Central memory CD8-positive, alpha-beta T cell (primary cell): ENCODE measurements at regions not wholly inside any gene's neighbourhood (a gene's known extent, or its start where the extent isn't known, plus 50 kb on each side); places are given as distances from the start of the nearest gene placed in this dataset.
"Not testable (repeated sequence)": the region's sequence is repeated elsewhere in the genome, so short reads cannot be mapped to it uniquely, and the experiment has no call there.

Source experiments
- ATAC-seq: fragments of 150-1000 bp; cut with Tn5 transposase; replicated peaks from 2 replicates; pipeline ENCODE4 v1.10.0; 2022; ENCODE audit warnings: mild to moderate bottlenecking, moderate FRiP score, moderate number of reproducible peaks; ENCODE audit not compliant: poor library complexity, severe bottlenecking; ENCODE audit errors: extremely low read depth
- DNase-seq, 2 donors: peaks; one replicate each; pipeline ENCODE4 v3.0.0; 2021; ENCODE audit warnings: low spot score in 2 of 2
- H3K27ac Mint-ChIP-seq: one replicate; pipeline ENCODE4 v1.8.0; 2022; ENCODE audit warnings: low read depth, mild to moderate bottlenecking, moderate library complexity, mixed read lengths
- H3K27me3 Mint-ChIP-seq: one replicate; pipeline ENCODE4 v1.8.0; 2022; ENCODE audit warnings: mixed read lengths
- H3K36me3 Mint-ChIP-seq: one replicate; pipeline ENCODE4 v1.8.0; 2022; ENCODE audit warnings: mild to moderate bottlenecking, moderate library complexity, mixed read lengths; ENCODE audit not compliant: insufficient read depth
- H3K4me1 Mint-ChIP-seq: one replicate; pipeline ENCODE4 v1.8.0; 2022; ENCODE audit warnings: mixed read lengths
- H3K4me3 Mint-ChIP-seq: one replicate; pipeline ENCODE4 v1.8.0; 2022; ENCODE audit warnings: mild to moderate bottlenecking, moderate library complexity, mixed read lengths
- H3K9me3 Mint-ChIP-seq: one replicate; pipeline ENCODE4 v1.8.0; 2022; ENCODE audit warnings: mixed read lengths

DNA sequence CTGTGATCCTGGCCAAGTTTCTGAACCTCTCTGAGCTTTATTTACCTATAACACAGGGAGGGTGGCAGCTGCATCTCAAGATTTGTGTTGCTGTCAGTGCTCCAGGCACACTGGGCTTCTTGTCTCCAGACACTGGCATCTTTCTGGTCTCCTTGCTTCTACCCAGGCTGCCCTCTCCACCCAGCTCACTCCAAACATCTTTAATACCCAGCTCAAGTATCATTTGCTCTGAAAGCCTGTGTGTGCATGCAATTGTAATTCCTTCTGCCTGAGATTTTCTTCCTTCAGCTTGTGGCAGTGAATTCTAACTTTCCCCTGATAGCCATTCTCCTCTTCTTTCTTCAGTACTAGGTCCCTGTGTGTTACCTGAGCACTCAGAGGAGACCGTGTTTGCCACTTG, 50.7 kb upstream of the USP7 start:
- Mint-ChIP-seq H3K36me3 (no peaks in the 10 kb centered on the region), H3K27ac (no peak overlapping the region), H3K4me3 (no peak overlapping the region), H3K27me3 (peaks cover 9% of the 10 kb centered on the region), H3K4me1 (no peaks in the 10 kb centered on the region), H3K9me3 (peaks cover 6% of the 10 kb centered on the region)
- ATAC-seq (no peak), DNase-seq (no peak)

DNA sequence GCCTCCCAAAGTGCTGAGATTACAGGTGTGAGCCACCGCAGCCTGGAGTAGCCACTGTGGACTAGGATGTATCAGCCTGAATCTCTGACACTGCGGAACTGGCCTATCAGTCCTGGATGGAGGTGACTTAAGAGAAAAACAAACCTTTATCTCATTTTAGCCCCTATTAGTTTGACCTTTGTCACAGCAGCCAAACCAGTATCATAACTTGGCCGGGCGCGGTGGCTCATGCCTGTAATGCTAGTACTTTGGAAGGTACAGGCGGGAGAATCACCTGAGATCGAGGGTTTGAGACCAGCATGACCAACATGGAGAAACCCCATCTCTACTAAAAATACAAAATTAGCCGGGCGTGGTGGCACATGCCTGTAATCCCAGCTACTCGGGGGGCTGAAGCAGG, 51.8 kb upstream of the USP7 start:
- H3K4me3 Mint-ChIP-seq: no peak overlapping the region
- no peaks in the 10 kb centered on the region for H3K36me3 Mint-ChIP-seq
- ATAC-seq (no peak), DNase-seq (no peak)
- no peaks in the 10 kb centered on the region for H3K4me1 Mint-ChIP-seq
- peaks cover 9% of the 10 kb centered on the region for H3K27me3 Mint-ChIP-seq
- no peak overlapping the region for H3K27ac Mint-ChIP-seq
- peaks cover 6% of the 10 kb centered on the region for H3K9me3 Mint-ChIP-seq

DNA sequence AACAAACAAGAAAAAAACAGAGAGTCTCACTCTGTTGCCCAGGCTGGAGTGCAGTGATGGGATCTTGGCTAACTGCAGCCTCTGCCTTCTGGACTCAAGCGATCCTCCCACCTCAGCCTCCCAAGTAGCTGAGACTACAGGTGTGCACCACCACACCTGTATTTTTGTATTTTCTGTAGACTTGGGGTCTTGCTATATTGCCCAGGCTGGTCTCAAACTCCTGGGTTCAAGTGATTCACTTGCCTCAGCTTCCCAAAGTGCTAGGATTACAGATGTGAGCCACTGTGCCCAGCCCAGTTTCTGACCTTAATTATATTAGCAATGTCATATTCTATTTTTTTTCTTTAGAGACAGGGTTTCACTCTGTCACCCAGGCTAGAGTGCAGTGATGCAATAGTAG, 52.3 kb upstream of the USP7 start:
- not testable (repeated sequence) for H3K9me3 Mint-ChIP-seq, H3K27me3 Mint-ChIP-seq, ATAC-seq, H3K27ac Mint-ChIP-seq, H3K36me3 Mint-ChIP-seq, H3K4me3 Mint-ChIP-seq, DNase-seq, H3K4me1 Mint-ChIP-seq

DNA sequence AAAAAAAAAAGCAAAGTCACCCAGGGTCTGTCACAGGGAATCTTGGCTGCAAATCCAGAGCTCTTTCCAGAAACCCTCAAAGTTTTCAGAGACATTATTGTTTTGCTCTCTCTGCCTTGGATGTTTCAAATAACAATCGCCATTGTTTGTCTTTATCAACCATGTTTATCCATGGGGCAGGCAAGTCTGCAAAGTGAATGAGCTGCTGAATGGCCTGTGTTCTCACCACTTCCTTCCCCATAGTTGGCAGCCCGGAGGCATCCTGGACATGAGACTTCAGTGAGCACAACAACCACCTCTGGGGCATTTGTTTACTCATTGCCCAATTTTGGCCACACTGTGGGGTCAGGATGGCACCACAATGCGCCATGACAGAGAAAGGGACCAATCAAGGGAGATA, 53.1 kb upstream of the USP7 start:
- peaks cover 9% of the 10 kb centered on the region for H3K27me3 Mint-ChIP-seq
- no peak overlapping the region for H3K4me3 Mint-ChIP-seq
- H3K4me1 Mint-ChIP-seq: no peaks in the 10 kb centered on the region
- H3K9me3 Mint-ChIP-seq: peaks cover 6% of the 10 kb centered on the region
- no peaks in the 10 kb centered on the region for H3K36me3 Mint-ChIP-seq
- DNase-seq (no peak), ATAC-seq (no peak)
- no peak overlapping the region for H3K27ac Mint-ChIP-seq

DNA sequence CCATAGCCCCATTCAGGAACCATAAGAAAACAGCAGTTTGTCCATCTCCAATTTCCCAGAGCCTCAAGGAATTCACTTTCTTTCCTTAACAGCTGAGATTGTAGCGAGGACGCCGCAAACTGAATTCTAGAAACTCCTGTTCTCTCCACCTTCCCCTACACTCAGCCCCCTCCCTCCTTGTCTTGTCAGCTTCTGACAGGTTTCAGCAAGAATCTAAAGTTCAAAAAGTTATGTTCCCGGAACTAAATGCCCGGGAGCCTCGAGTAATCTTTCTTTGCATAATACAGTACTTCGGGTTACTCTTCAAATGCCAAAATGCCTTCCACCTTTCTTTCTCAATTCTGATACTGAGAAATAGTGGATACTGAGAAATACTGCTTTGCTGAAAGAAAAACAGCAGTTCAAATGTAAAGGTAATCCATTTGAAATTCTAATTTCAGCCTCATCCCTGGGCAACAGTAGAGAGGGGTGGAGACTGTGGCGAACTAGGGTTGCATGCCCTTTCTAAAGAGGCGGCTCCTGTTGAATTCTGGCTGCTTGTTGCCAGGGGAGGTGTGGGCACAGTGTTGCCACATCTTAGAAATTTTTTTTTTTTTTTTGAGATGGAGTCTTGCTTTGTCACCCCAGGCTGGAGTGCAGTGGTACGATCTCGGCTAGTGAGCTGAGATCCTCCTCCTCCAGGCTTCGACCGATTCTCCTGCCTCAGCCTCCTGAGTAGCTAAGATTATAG, 63.5 kb upstream of the USP7 start:
- Mint-ChIP-seq H3K27ac (no peak overlapping the region), H3K36me3 (no peaks in the 10 kb centered on the region), H3K4me3 (no peak overlapping the region), H3K4me1 (no peaks in the 10 kb centered on the region), H3K27me3 (no peaks in the 10 kb centered on the region), H3K9me3 (no peaks in the 10 kb centered on the region)
- DNase-seq (no peak), ATAC-seq (no peak)

DNA sequence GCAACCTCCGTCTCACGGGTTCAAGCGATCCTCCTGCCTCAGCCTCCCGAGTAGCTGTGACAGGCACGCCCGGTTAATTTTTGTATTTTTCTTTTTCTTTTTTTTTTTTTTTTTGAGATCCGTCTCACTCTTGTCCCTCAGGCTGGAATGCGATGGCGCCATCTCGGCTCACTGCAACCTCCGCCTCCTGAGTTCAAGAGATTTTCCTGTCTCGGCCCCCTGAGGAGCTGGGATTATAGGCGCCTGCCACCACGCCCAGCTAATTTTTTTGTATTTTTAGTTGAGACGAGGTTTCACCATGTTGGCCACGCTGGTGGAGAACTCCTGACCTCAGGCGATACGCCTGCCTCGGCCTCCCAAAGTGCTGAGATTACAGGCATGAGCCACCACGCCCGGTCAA, 63.0 kb upstream of the HAPSTR1 start:
- not testable (repeated sequence) for H3K36me3 Mint-ChIP-seq, H3K27ac Mint-ChIP-seq, H3K9me3 Mint-ChIP-seq, H3K27me3 Mint-ChIP-seq, H3K4me1 Mint-ChIP-seq, DNase-seq, H3K4me3 Mint-ChIP-seq, ATAC-seq

DNA sequence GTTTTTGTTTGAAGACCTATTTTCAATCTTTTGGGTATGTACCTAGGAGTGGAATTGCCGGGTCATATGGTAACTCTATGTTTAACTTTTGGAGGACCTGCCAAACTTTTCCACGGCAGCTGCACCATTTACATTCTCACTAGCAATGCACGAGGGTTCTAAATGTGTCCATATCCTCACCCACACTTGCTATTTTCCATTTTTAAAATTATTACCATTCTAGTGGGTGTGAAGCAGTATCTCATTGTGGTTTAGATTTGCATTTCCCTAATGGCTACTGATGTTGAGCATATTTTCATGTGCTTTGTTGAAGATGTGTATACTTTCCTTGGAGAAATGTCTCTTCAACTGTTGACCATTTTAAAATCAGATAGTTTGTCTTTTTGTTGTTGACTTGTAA, 60.3 kb upstream of the HAPSTR1 start:
- peaks cover 9% of the 10 kb centered on the region for H3K27me3 Mint-ChIP-seq

DNA sequence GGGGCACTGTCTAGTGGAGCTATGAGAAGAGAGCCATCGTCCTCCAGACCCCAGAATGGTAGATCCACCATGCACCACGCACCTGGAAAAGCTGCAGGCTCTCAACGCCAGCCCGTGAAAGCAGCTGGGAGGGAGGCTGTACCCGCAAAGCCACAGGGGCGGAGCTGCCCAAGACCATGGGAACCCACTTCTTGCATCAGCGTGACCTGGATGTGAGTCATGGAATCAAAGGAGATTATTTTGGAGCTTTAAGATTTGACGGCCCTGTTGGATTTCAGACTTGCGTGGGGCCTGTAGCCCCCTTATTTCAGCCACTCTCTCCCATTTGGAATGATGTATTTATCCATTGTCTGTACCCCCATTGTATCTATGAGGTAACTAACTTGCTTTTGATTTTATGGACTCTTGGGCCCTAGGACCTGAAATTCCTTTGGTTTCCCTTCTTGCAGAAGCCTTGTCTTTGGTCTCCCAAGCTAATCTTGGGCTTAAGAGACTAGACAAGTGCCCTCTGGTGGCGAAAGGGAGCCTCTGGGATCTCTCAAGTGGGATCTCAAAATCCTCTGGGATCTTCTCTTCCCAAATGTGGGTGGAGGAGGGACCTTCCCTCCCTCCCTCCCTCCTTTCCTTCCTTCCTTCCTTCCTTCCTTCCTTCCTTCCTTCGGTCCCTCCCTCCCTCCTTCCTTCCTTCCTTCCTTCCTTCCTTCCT, 58.2 kb upstream of the HAPSTR1 start:
- no peak overlapping the region for H3K4me3 Mint-ChIP-seq
- no peaks in the 10 kb centered on the region for H3K4me1 Mint-ChIP-seq
- no peaks in the 10 kb centered on the region for H3K36me3 Mint-ChIP-seq
- H3K27ac Mint-ChIP-seq: no peak overlapping the region
- peaks cover 9% of the 10 kb centered on the region for H3K27me3 Mint-ChIP-seq
- ATAC-seq: no peak
- H3K9me3 Mint-ChIP-seq: no peaks in the 10 kb centered on the region
- no peak for DNase-seq

More for the DNA sequence above, 60.3 kb upstream of the HAPSTR1 start:
- no peak for ATAC-seq
- Mint-ChIP-seq H3K27ac (no peak overlapping the region), H3K9me3 (no peaks in the 10 kb centered on the region), H3K36me3 (no peaks in the 10 kb centered on the region), H3K4me1 (no peaks in the 10 kb centered on the region), H3K4me3 (no peak overlapping the region)
- DNase-seq: no peak

DNA sequence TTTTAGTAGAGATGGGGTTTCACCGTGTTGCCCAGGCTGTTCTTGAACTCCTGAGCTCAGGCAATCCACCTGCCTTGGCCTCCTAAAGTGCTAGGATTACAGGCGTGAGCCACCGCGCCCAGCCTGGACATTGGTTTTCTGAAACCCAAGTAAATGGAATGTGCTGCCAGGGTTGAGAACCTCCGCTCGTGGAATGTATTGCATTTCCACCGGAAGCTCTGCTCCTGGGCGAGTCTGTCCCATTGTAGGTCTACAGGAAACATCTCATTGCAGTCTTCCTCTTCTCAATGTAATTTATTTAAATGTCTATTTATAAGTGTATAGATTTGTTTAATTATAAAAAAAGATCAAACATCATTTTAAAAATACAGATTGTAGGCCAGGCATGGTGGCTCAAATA, 57.4 kb upstream of the HAPSTR1 start:
- Mint-ChIP-seq H3K27ac (peak overlapping the region; percentile 70), H3K4me1 (peaks cover 2% of the 10 kb centered on the region), H3K4me3 (no peak overlapping the region), H3K36me3 (peaks cover under 1% of the 10 kb centered on the region), H3K9me3 (no peaks in the 10 kb centered on the region), H3K27me3 (peaks cover 9% of the 10 kb centered on the region)
- DNase-seq: no peak
- ATAC-seq: no peak

DNA sequence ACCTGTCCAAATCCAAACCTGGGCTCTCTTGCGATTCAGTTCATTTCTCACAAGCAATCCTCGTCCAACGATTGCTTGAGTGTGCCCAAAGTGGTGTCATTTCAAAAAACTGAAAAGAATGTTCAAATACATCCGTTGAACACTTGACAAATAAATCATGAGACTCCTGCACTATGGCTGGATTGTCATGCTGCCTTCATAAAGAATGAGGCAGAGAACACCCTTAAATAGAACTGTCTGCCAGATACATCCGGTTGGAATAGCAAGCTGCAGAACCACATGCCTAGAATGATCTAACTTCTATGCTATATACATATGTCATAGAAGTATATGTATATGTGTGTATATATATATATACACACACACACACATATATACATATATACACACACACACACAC, 55.4 kb upstream of the HAPSTR1 start:
- Mint-ChIP-seq H3K27me3 (peaks cover 9% of the 10 kb centered on the region), H3K9me3 (no peaks in the 10 kb centered on the region), H3K4me3 (no peak overlapping the region), H3K27ac (no peak overlapping the region), H3K4me1 (peaks cover 5% of the 10 kb centered on the region), H3K36me3 (peaks cover 3% of the 10 kb centered on the region)
- ATAC-seq (no peak), DNase-seq (no peak)

DNA sequence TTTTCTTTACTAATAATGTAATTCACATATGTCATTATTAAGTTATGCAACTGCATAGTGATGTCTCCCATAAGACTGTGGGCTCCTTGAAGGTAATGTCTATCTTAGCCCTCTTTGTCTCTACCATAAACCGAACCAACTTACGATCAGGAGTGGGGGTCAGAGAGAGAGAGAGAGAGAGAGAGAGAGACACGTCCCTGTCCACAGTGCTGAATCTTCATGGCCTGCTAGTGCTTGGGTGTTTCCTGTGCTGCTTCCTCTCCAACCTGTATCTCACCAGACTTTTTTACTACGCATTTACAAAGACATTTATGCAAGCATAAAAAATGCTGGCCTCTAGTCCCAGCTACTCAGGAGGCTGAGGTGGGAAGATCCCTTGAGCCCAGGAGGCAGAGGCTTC, 52.2 kb upstream of the HAPSTR1 start:
- Mint-ChIP-seq H3K27me3 (peaks cover 9% of the 10 kb centered on the region), H3K4me3 (no peak overlapping the region), H3K9me3 (no peaks in the 10 kb centered on the region), H3K4me1 (peaks cover 5% of the 10 kb centered on the region), H3K27ac (peak overlapping the region; percentile 76), H3K36me3 (peaks cover 3% of the 10 kb centered on the region)
- no peak for DNase-seq
- no peak for ATAC-seq

DNA sequence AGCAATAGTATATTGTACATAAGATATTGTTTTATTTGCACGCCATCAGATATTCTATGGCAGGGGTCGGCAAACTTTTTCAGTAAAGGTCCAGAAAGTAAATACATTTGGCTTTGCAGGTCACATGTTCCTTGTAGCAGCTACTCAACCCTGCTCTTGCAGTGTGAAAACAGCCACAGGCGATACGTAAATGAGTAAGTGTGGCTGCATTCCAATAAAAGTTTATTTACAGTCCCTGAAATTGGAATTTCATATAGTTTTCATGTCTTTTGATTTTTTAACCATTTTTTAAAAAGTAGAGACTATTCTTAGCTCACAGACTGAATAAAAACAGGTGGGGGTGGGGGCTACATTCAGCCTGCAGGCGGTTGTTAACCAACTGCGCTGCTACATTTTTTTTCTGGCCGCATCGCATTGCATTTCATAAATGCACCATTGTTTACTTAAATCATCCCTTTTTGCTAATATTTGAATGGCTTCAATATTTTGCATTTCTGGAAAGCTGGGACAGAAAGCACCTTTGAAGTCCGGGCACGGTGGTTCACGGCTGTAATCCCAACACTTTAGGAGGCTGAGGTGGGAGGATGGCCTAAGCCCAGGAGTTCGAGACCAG, 50.5 kb upstream of the HAPSTR1 start:
- H3K4me3 Mint-ChIP-seq: no peak overlapping the region
- peaks cover 3% of the 10 kb centered on the region for H3K36me3 Mint-ChIP-seq
- ATAC-seq (no peak), DNase-seq (no peak)
- no peak overlapping the region for H3K27ac Mint-ChIP-seq
- peaks cover 5% of the 10 kb centered on the region for H3K4me1 Mint-ChIP-seq
- H3K27me3 Mint-ChIP-seq: no peaks in the 10 kb centered on the region
- no peaks in the 10 kb centered on the region for H3K9me3 Mint-ChIP-seq
